ENCODE measurements at regions not wholly inside any gene's neighbourhood (a gene's known extent, or its start where the extent isn't known, plus 50 kb on each side); places are given as distances from the start of the nearest gene placed in this dataset.

DNA sequence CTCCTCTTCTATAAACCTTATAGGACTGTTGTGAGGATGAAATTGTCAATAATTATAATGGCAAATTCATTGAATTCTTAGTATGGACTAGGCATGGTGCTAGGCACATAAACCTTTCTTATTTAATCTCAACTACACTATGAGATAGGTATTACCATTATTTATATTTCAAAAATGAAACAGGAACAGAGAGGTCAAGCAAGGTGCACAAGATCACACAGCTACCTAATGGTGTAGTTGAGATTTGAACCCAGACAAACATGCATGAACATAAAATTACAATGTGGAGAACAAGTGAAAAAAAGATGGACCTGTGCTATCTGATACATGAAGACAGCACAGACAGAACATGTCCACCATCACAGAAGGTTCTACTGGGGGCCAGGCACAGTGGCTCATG lies 156.7 kb downstream of the AXIN2 start:
- DNase-seq: no peak

DNA sequence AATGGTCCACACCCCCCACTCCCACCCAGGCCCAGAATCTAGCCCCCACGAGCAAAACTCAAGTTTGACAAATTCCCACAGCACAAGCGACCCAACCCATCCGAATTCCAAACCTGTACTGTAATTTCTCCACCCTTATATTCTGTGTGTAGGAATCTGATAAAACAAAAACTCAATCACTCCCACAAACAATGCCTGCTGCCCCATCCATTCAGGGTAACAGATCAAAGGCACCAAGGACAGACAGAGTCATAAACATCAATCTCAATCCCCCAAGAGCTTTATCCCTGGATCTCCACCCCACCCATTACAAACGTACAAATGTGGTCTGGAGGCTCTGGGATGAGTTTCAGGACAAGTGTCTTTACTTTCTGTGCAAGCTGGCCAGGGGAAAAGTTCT lies 157.8 kb downstream of the AXIN2 start:
- DNase-seq: no peak

GRCh38 chr17:65402513-65403496 lies 158.6 kb downstream of the AXIN2 start:
- no peak for DNase-seq

- DNase-seq: no peak
These were observed 159.9 kb downstream of the AXIN2 start for GRCh38 chr17:65401561-65401960.

- no peak for DNase-seq
These were observed 160.7 kb downstream of the AXIN2 start for GRCh38 chr17:65400701-65401100.

DNA sequence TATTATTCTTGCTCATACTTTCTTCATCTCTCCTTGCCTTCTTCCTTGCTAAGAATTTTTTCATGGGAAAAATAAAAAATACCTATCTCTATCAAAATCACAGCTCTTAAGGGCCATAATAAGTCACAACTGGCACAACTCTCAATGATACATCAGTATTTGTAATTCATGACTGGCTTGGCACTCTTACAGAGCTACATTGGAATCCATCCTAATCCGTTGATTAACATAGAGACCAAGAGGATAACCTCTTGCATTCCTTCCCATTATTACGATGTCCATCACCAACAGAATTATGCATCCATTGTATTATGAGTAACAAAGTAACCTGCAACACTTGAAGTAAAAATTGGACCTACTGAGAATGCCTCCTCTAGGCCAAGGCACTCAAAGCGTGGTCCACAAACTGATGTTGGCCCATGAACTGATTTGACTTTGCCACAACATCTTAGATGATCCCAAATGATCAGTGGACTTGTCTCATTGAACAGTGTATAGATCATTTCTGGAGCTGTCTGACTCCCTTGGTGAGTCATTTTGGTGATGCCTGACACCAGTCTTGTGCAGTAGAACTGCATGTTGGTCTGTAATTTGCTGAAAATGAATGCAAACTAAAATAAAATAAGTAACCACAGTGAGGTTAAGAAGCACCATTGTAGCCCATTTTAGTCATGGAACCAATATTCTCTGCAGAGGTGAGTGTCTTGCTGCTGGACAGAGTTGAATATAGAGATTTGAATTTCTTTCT lies 163.2 kb downstream of the AXIN2 start:
- no peak for DNase-seq

DNA sequence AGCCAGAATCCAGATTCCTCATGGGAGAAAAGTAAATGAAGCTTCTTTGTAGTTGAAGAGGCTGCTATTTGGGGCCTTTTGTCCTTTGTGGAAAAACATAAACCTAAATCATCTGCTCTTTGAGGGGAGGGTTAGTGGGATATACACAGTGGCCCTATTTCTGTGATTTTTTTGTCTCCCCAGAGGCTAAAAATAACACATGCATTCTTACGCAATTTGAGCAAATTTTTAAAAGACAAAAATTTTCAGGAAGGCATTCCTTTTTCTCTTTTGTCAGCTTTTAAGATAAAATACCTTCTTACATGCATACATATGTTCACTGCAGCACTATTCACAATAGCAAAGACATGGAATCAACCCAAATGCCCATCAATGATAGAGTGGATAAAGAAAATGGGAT lies 165.5 kb downstream of the AXIN2 start:
- DNase-seq: no peak

GRCh38 chr17:65394811-65395472 lies 166.5 kb downstream of the AXIN2 start:
- DNase-seq: no peak

- no peak for DNase-seq
These were observed 167.9 kb downstream of the AXIN2 start for GRCh38 chr17:65393514-65393913.

- DNase-seq: no peak
These were observed 171.5 kb downstream of the AXIN2 start for GRCh38 chr17:65389949-65390348.

GRCh38 chr17:65389426-65389825 lies 172.0 kb downstream of the AXIN2 start:
- DNase-seq: no peak

GRCh38 chr17:65388911-65389310 lies 172.5 kb downstream of the AXIN2 start:
- no peak for DNase-seq

- no peak for DNase-seq
These were observed 174.1 kb downstream of the AXIN2 start for GRCh38 chr17:65387322-65387721.

DNA sequence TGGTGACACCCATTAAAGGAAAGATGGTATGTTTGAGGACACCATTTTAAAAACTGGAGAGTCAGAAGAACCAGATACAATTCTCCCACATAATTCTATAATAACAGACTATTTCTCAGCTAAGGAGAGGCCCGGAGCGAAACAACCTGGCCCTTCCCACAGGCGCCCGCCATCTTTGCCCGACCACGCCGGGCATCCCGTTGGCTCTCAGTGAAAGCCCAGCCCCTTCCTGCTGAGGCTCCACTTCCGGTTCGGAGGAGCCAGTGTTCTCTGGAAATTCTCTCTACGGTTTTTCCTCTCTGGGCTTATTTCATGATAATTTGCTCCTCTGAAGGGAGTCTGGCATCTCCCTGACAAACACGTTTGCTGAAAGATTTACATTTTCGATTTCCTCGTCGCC lies 175.7 kb downstream of the AXIN2 start:
- no peak for DNase-seq

DNA sequence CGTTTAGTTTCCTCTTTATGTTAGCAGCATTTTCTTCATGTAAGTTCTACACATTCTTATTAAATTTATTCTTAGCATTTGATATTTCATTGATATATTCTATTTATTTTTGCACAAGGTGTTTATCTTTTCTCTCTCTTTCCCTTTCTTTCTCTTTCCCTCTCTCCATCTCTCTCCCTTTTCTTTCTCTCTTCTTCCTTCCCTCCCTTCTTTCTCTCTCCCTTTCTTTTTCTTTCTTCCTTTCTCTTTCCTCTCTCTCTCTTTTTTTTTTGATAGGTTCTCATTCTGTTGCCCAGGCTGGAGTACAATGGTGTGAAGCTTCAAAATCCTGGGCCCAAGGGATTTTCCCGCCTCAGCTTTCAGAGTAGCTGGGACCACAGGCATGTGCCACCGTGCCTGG lies 176.4 kb downstream of the AXIN2 start:
- DNase-seq: no peak

- no peak for DNase-seq
These were observed 180.3 kb downstream of the AXIN2 start for GRCh38 chr17:65381152-65381551.

DNA sequence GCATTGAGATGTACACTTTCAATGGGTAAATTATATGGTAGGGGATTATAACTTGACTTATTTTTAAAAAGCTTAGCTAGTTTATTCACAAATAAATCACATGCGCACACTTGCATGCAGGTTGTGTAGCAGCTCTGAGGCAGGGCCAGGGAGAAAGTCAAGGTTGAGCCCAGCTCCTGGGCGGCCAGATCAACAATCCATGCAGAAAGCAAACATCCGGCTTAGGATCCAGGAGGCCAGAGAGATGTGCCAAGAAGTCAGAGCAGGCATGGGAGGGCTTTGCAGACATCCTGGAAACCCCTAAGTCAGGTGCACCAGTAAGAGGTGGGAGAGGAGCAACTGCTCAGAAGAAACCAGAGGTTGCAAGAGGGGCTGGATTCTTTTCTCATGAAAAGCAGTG lies 186.5 kb downstream of the AXIN2 start:
- DNase-seq: peak; percentile 7

DNA sequence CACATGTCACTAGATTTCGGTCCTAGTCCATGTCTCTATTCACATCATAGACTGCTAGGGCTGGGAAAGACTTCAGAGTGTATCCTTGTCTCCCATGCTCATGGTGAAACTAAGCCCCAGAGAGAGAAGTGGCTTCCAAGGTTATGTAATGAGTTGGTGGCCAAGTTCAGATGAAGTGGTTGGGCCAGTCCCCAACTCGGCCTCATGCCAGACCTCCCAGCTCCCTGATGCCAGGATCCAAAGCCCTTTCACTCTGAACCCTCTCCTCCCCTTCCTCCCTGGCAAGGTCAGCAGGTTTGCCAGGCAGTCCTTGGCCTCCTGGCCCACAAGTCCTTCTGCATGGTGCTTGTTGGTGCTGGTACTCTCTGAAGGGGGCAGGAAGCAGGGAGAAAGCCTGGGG lies 189.7 kb downstream of the AXIN2 start:
- no peak for DNase-seq

DNA sequence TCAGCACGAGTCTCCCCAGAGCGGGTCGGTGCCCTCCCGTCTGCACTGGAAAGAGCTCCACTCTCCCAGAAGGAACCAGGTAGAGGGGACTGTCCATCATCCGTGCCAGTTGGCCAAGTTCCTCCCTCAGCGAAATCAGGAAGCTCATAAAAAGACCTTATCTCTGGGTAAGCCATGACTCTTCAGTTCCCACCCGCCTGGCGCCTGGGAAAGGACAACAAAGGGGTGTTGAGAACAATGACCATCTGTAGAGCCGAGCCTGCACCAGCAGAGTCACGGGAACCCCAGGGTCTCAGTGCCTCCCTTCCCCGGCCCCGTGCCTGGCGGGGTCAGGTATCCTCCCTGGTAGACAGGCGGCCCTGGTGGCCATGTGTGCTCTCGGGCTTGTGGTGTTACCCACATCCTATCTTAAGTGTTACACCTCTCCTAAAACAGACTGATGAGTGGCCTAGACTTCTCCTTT lies 190.7 kb downstream of the AXIN2 start:
- no peak for DNase-seq

- no peak for DNase-seq
These were observed 193.1 kb downstream of the AXIN2 start for GRCh38 chr17:65368341-65368740.

- no peak for DNase-seq
These were observed 195.2 kb downstream of the AXIN2 start for GRCh38 chr17:65366102-65366844.

GRCh38 chr17:65365169-65365568 lies 196.3 kb downstream of the AXIN2 start:
- DNase-seq: peak; percentile 32

GRCh38 chr17:65364438-65364837 lies 197.0 kb downstream of the AXIN2 start:
- DNase-seq: no peak
